HG03039 (cell line): ENCODE measurements at regions not wholly inside any gene's neighbourhood (a gene's known extent, or its start where the extent isn't known, plus 50 kb on each side); places are given as distances from the start of the nearest gene placed in this dataset.
"Not testable (repeated sequence)": the region's sequence is repeated elsewhere in the genome, so short reads cannot be mapped to it uniquely, and the experiment has no call there.

Experiments
- ATAC-seq: cut with Tn5 transposase; IDR thresholded peaks from one replicate; pipeline ENCODE4 v1.9.1; 2021; ENCODE audit warnings: mild to moderate bottlenecking, moderate library complexity; ENCODE audit not compliant: unreplicated experiment

- ATAC-seq = not testable (repeated sequence)
Measured at GRCh38 chr5:33138145-33138544, 302.6 kb upstream of the TARS1 start.

- no peak for ATAC-seq
Measured at GRCh38 chr5:33143405-33144123, 297.2 kb upstream of the TARS1 start.

- no peak for ATAC-seq
Measured at GRCh38 chr5:33146881-33147280, 293.9 kb upstream of the TARS1 start.

- ATAC-seq = no peak
Measured at GRCh38 chr5:33148076-33148513, 292.7 kb upstream of the TARS1 start.

GRCh38 chr5:33153372-33153771 lies 287.4 kb upstream of the TARS1 start:
- no peak for ATAC-seq

- no peak for ATAC-seq
Measured at GRCh38 chr5:33153831-33154230, 286.9 kb upstream of the TARS1 start.

- ATAC-seq = no peak
Measured at GRCh38 chr5:33160871-33161270, 279.9 kb upstream of the TARS1 start.

GRCh38 chr5:33161421-33161820 lies 279.3 kb upstream of the TARS1 start:
- no peak for ATAC-seq

- ATAC-seq = no peak
Measured at GRCh38 chr5:33162057-33162456, 278.7 kb upstream of the TARS1 start.

GRCh38 chr5:33166522-33166921 lies 274.2 kb upstream of the TARS1 start:
- no peak for ATAC-seq

GRCh38 chr5:33166948-33167347 lies 273.8 kb upstream of the TARS1 start:
- ATAC-seq = no peak

GRCh38 chr5:33167541-33167940 lies 273.2 kb upstream of the TARS1 start:
- ATAC-seq = no peak

- ATAC-seq = no peak
Measured at GRCh38 chr5:33170411-33170810, 270.4 kb upstream of the TARS1 start.

GRCh38 chr5:33174383-33174782 lies 266.4 kb upstream of the TARS1 start:
- ATAC-seq = no peak

GRCh38 chr5:33179301-33179700 lies 261.5 kb upstream of the TARS1 start:
- no peak for ATAC-seq

- ATAC-seq = no peak
Measured at GRCh38 chr5:33180900-33181299, 259.9 kb upstream of the TARS1 start.

- ATAC-seq = no peak
Measured at GRCh38 chr5:33182986-33183385, 257.8 kb upstream of the TARS1 start.

GRCh38 chr5:33184367-33184766 lies 256.4 kb upstream of the TARS1 start:
- no peak for ATAC-seq

- ATAC-seq = no peak
Measured at GRCh38 chr5:33188089-33188488, 252.7 kb upstream of the TARS1 start.

- no peak for ATAC-seq
Measured at GRCh38 chr5:33194914-33195313, 245.9 kb upstream of the TARS1 start.

- no peak for ATAC-seq
Measured at GRCh38 chr5:33195431-33196165, 245.2 kb upstream of the TARS1 start.

- ATAC-seq = no peak
Measured at GRCh38 chr5:33198836-33199235, 241.9 kb upstream of the TARS1 start.
